ENCODE measurements at regions not wholly inside any gene's neighbourhood (a gene's known extent, or its start where the extent isn't known, plus 50 kb on each side); places are given as distances from the start of the nearest gene placed in this dataset.

DNA sequence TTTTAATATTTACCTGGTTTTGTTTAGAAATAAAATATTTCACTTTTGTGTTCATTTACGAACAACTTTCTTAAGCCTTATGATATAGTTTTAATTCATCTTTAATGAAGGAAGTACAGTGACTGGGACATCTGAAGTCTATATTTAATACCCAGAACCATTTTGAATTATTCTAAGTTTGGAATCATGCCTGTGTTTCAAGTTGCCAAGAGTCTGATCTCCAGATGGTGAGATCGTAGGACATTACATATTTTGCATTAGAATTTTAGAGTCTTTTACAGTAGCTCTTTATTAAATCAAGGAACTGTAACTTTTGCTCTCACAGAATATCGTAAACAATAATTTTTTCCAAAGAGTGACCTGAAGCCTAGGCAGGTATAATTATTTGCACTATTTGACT, 420.7 kb downstream of the SI start:
- WGBS (ENCODE audit: low lambda C conversion rate): 44% methylated on average over 3 of the region's 3 CpGs
- H3K36me3 ChIP-seq (replicated peaks in 1 of 2; ENCODE audit: control insufficient read depth in 1 of 2, insufficient read depth in 2 of 2, low read length in 1 of 2): no peaks in the 10 kb centered on the region
- CTCF ChIA-PET: no interaction called here

More for the DNA sequence above, 420.7 kb downstream of the SI start:
- Histone ChIP-seq H3K27ac (ENCODE audit: low read depth in 2 of 2, low read length in 1 of 2) (no peak overlapping the region), H2AFZ (ENCODE audit: low read depth) (no peak overlapping the region), H3K4me2 (no peak overlapping the region), H3K9ac (no peak overlapping the region), H3F3A (replicated peaks; ENCODE audit: insufficient read depth) (no peaks in the 10 kb centered on the region), H3K9me3 (no peaks in the 10 kb centered on the region), H3K9me2 (no peaks in the 10 kb centered on the region), H3K79me2 (ENCODE audit: insufficient read depth) (no peaks in the 10 kb centered on the region), H3K27me3 (ENCODE audit: insufficient read depth) (no peaks in the 10 kb centered on the region), H3K4me1 (ENCODE audit: control insufficient read depth in 1 of 2, insufficient read depth in 2 of 2, low read depth in 1 of 2, low read length in 1 of 2) (no peaks in the 10 kb centered on the region; a peak in 1 of 4 replicates), H3K4me3 (ENCODE audit: low read depth in 2 of 2, low read length in 1 of 2) (no peak overlapping the region), H4K20me1 (ENCODE audit: insufficient read depth) (no peaks in the 10 kb centered on the region)
- POLR2A ChIA-PET: no interaction called here
- no peak for DNase-seq
- TF ChIP-seq EZH2phosphoT487 (IDR thresholded peaks at IDR 0.05; ENCODE audit: borderline replicate concordance, low read depth): no peak
- TF ChIP-seq NFIC (IDR thresholded peaks at IDR 0.05; ENCODE audit: borderline replicate concordance): no peak
- TF ChIP-seq, protein P1, sequence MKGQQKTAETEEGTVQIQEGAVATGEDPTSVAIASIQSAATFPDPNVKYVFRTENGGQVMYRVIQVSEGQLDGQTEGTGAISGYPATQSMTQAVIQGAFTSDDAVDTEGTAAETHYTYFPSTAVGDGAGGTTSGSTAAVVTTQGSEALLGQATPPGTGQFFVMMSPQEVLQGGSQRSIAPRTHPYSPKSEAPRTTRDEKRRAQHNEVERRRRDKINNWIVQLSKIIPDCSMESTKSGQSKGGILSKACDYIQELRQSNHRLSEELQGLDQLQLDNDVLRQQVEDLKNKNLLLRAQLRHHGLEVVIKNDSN (IDR thresholded peaks at IDR 0.05; ENCODE audit: borderline replicate concordance, low read depth): no peak
- TF ChIP-seq USF2 (IDR thresholded peaks at IDR 0.05; ENCODE audit: borderline replicate concordance, low read depth, low read length): no peak
- TF ChIP-seq, protein P2, sequence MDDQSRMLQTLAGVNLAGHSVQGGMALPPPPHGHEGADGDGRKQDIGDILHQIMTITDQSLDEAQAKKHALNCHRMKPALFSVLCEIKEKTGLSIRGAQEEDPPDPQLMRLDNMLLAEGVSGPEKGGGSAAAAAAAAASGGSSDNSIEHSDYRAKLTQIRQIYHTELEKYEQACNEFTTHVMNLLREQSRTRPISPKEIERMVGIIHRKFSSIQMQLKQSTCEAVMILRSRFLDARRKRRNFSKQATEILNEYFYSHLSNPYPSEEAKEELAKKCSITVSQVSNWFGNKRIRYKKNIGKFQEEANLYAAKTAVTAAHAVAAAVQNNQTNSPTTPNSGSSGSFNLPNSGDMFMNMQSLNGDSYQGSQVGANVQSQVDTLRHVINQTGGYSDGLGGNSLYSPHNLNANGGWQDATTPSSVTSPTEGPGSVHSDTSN (IDR thresholded peaks at IDR 0.05): no peak
- TF ChIP-seq, protein P3, sequence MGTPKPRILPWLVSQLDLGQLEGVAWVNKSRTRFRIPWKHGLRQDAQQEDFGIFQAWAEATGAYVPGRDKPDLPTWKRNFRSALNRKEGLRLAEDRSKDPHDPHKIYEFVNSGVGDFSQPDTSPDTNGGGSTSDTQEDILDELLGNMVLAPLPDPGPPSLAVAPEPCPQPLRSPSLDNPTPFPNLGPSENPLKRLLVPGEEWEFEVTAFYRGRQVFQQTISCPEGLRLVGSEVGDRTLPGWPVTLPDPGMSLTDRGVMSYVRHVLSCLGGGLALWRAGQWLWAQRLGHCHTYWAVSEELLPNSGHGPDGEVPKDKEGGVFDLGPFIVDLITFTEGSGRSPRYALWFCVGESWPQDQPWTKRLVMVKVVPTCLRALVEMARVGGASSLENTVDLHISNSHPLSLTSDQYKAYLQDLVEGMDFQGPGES (IDR thresholded peaks at IDR 0.05; ENCODE audit: low read depth, low read length): no peak
- no peak for TF ChIP-seq FOXM1 (IDR thresholded peaks at IDR 0.05; ENCODE audit: low read depth)
- TF ChIP-seq, protein P4, sequence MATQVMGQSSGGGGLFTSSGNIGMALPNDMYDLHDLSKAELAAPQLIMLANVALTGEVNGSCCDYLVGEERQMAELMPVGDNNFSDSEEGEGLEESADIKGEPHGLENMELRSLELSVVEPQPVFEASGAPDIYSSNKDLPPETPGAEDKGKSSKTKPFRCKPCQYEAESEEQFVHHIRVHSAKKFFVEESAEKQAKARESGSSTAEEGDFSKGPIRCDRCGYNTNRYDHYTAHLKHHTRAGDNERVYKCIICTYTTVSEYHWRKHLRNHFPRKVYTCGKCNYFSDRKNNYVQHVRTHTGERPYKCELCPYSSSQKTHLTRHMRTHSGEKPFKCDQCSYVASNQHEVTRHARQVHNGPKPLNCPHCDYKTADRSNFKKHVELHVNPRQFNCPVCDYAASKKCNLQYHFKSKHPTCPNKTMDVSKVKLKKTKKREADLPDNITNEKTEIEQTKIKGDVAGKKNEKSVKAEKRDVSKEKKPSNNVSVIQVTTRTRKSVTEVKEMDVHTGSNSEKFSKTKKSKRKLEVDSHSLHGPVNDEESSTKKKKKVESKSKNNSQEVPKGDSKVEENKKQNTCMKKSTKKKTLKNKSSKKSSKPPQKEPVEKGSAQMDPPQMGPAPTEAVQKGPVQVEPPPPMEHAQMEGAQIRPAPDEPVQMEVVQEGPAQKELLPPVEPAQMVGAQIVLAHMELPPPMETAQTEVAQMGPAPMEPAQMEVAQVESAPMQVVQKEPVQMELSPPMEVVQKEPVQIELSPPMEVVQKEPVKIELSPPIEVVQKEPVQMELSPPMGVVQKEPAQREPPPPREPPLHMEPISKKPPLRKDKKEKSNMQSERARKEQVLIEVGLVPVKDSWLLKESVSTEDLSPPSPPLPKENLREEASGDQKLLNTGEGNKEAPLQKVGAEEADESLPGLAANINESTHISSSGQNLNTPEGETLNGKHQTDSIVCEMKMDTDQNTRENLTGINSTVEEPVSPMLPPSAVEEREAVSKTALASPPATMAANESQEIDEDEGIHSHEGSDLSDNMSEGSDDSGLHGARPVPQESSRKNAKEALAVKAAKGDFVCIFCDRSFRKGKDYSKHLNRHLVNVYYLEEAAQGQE (IDR thresholded peaks at IDR 0.05; ENCODE audit: low read depth, low read length): no peak
- no peak for TF ChIP-seq RXRA (IDR thresholded peaks at IDR 0.05; ENCODE audit: borderline replicate concordance, low read depth)
- no peak for TF ChIP-seq SMC3 (IDR thresholded peaks at IDR 0.05; ENCODE audit: low read depth, low read length)

Data from SK-N-SH (cell line).